ENCODE measurements at regions not wholly inside any gene's neighbourhood (a gene's known extent, or its start where the extent isn't known, plus 50 kb on each side); places are given as distances from the start of the nearest gene placed in this dataset.
A peak's percentile ranks its signal among the peaks of the same experiment; 100 is the strongest.
"Not testable (repeated sequence)": the region's sequence is repeated elsewhere in the genome, so short reads cannot be mapped to it uniquely, and the experiment has no call there.

GRCh38 chr3:194061421-194062030 is 74.4 kb upstream of the HES1 start:
- DNase-seq (ENCODE audit: low read depth in 2 of 2): no peak

GRCh38 chr3:194062830-194063229 is 73.1 kb upstream of the HES1 start:
- DNase-seq (ENCODE audit: low read depth in 2 of 2): no peak

GRCh38 chr3:194064380-194065332 is 71.3 kb upstream of the HES1 start:
- no peak for DNase-seq (ENCODE audit: low read depth in 2 of 2)

DNA sequence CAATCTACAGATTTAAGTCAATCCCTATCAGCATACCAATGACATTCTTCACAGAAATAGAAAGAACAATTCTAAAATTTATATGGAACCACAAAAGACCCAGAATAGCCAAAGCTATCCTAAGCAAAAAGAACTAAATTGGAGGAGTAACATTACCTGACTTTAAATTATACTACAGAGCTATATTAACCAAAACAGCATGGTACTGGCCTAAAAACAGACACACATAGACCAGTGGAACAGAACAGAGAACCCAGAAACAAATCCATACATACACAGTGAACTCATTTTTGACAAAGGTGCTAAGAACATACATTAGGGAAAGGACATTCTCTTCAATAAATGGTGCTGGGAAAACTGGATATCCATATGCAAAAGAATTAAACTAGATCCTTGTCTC is 68.6 kb upstream of the HES1 start:
- not testable (repeated sequence) for DNase-seq (ENCODE audit: low read depth in 2 of 2)

- no peak for DNase-seq (ENCODE audit: low read depth in 2 of 2)
Observed at GRCh38 chr3:194067949-194068362, 68.0 kb upstream of the HES1 start.

- DNase-seq (ENCODE audit: low read depth in 2 of 2): no peak
Observed at GRCh38 chr3:194069421-194070219, 66.3 kb upstream of the HES1 start.

DNA sequence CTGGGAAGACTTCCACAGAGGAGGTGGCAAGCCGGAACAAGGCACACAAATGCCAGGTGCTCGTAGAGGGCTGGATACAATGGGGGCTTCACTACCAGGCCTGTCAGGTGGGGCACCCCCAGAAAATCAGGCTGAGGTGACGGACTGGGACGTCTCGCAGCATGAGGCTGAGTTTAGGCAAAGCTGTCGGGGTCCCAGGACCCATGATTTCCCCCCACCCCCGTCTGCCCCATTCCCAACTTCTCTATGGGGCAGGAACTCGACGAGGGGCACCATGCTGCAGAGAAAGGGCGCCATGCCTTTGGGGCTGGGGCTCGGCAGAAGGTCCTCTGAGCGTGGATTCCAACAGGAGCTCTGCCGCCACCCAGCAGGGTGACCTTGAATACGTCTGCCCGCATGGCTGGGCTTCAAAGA is 65.7 kb upstream of the HES1 start:
- no peak for DNase-seq (ENCODE audit: low read depth in 2 of 2)

DNA sequence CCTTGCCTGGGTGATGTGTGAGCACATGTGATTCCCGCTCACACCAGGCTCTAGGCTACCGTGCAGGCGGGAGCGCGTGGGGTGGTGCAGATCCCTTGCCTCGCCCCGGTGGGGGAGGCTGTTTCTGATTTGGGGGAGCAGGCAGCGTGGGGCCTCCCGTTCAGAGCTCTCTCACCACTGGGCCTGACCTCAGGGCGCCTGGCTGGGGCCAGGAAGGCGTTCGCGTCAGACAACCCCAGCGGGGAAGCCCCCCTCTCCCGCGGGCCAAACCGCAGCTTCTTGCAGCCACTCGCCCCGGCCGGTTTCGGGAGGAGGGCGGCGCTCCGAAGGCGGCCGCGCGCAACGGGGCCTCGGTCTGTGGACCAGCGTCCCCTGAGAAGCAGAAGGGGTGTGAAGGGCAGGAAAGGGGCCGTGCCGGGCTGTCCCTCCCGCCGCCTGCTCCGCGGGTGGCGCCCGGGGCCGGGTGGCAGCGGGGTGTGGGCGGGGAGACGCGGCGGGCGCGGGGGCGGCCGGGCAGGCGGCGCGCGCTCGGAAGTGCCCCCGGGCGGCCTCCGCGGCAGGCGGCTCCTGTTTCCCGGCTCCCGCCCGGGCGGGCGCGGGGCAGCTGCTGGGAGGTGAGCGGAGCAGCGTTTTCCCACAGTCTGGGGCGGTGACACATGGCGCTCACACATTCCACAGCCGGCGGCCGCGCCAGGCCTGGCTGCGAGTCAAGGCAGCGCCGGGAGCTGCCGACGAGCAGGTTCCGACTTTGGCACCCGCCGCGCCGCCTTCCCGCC is 65.1 kb upstream of the HES1 start:
- DNase-seq (ENCODE audit: low read depth in 2 of 2): peak; percentile 36 to 60

- no peak for DNase-seq (ENCODE audit: low read depth in 2 of 2)
Observed at GRCh38 chr3:194072097-194072428, 63.9 kb upstream of the HES1 start.

GRCh38 chr3:194072691-194073279 is 63.2 kb upstream of the HES1 start:
- DNase-seq (ENCODE audit: low read depth in 2 of 2): no peak

DNA sequence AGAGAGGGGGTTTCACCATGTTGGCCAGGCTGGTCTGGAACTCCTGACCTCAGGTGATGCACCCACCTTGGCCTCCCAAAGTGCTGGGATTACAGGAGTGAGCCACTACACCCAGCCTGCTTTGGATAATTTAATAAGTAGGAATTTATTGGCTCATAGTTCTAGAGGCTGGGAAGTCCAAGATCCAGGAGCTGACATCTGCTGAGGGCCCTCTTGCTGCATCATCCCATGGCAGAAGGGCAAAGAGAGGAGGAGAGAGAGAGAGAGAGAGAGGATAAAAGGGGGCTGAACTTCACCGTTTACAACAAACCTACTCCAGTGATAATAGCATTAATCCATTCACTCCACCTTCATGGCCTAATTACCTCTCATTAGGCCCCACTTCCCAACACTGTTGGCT is 62.0 kb upstream of the HES1 start:
- DNase-seq (ENCODE audit: low read depth in 2 of 2): no peak

DNA sequence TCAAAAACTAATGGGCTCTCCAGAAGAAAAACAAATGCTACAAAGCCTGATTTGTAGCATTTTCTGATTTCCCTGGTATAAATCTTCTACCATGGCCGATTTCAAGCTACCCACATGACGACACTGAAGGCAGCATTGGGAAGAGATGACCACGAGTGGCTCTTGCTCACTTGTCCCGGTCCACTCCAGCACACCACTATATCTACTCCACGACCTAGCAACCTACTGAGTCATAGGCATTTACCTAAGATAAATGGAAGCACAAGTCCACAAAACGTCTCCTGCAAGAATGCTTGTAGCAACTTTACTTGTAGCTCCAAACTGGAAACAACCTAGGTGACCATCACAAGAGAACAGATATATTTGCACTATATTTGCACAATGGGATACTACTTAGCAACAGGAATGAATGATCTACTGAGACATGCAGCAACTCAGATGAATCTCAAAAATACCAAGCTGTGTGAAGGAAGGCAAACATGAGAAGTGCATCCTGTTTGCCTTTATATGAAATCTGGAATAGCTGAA is 60.8 kb upstream of the HES1 start:
- DNase-seq (ENCODE audit: low read depth in 2 of 2): no peak

DNA sequence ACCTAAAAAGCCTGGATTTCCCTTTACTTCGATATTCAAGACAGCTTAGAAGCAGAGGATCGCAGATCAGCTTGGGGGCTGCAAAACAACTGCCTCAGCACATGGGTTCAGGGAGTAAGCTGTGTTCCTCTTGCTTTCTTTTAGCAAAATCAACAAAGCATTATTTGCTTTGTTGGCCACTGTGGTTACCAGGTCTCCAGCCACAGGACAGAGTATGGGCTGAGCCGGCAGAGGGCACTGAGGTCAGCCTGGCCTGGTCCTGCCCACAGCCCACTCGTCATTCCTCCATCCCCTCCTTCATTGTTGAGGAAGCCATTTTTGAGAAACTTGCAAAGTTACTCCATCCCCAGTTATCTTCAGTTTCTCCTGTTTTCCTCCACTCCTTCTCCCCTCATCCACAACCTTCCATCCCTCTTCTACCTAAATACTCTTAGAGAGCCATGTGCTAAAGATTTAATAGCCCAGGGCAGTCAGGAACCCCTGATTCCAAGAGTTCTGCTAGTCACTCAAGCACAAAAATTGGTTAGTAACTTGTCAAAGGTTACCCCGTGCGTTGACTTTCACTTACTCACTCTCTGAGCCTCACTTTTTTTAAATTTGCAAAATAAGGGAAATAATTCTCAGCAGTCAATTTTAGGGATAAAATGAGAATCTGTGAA is 60.0 kb upstream of the HES1 start:
- DNase-seq (ENCODE audit: low read depth in 2 of 2): no peak

- DNase-seq (ENCODE audit: low read depth in 2 of 2): no peak
Observed at GRCh38 chr3:194076475-194076874, 59.5 kb upstream of the HES1 start.

- DNase-seq (ENCODE audit: low read depth in 2 of 2): no peak
Observed at GRCh38 chr3:194077602-194078001, 58.3 kb upstream of the HES1 start.

DNA sequence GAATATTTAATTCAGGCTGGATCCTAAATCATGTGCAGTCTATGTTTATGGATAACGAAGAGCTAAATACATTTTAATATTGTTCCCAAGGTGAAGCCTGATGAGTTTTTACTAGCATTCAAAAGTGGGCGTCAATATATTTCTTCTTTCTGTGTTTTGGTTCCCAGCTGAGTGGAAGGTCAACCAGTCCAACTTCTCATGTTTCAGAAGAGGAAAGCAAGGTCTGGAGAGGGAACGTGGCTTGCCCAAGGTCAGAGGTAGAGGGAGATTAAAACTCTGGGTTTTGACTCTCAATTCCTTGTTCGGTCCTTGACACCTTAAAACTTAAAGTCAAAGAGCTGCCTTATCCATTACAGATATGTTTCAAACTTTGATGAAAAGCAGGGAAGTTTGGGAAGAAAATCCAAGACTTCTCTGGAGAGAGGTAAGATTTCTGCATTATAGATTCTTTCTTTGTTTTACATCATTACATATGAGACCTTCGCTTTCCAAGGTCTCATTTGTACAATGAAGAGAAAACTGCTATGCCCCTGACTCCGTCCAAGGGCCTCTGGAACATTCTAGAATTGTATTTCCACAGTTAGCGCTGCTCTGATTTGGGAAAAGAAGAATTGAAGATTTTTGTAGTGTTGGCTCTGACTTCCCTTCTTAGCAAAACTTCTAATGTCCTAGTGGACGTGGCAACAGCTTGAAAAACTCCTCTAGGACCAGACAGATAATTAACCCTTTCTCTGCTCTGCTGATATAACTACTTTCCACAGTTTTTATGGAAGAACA is 57.7 kb upstream of the HES1 start:
- DNase-seq (ENCODE audit: low read depth in 2 of 2): no peak

- no peak for DNase-seq (ENCODE audit: low read depth in 2 of 2)
Observed at GRCh38 chr3:194079702-194080172, 56.2 kb upstream of the HES1 start.

DNA sequence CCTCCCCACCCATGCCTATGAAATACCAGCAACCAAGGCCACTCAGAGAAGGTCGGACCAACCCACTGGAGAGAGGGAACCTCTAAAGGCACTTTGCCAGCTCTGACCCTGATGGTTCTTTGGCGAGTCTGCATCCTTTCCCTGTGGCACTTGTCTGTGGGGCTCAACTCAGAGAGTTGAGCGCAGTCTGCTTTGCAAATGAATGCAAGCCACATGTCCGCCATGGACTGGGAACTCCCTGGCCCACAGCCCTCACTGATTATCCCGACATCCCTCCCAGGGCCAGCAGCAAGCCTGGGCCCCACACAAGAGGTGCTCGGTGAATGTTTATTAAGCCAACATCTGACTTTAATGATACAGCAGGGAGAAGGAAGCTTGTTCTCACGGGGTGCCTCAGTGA is 55.5 kb upstream of the HES1 start:
- no peak for DNase-seq (ENCODE audit: low read depth in 2 of 2)

- DNase-seq (ENCODE audit: low read depth in 2 of 2): no peak
Observed at GRCh38 chr3:194080913-194081800, 54.8 kb upstream of the HES1 start.

All from stimulated activated CD8-positive, alpha-beta memory T cell treated with anti-CD3 and anti-CD28 coated beads, Interleukin-15, amount 100 ng/mL, for 4 hours (primary cell).